HG02588 (cell line): ENCODE measurements at regions not wholly inside any gene's neighbourhood (a gene's known extent, or its start where the extent isn't known, plus 50 kb on each side); places are given as distances from the start of the nearest gene placed in this dataset.
"Not testable (repeated sequence)": the region's sequence is repeated elsewhere in the genome, so short reads cannot be mapped to it uniquely, and the experiment has no call there.

ENCODE experiments used
- ATAC-seq: cut with Tn5 transposase; IDR thresholded peaks from one replicate; pipeline ENCODE4 v1.9.1; 2021; ENCODE audit warnings: mild to moderate bottlenecking, moderate library complexity; ENCODE audit not compliant: unreplicated experiment

DNA sequence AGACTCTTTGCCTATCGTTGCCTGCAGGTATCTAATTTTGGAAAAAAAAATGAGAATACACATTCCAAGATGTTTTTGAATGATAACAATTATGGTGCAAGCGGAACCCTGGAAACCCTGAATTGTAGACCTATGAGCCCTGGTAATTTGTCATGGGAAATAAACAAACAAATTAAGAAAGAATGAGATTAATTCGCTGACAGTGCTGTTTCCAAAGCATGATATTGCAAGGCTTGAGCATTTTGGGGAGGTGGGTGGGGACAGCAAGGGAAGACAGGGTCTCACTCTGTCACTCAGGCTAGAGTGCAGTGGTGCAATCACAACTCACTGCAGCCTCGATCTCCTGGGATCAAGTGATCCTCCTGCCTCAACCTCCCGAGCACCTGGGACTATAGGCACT, 900.3 kb downstream of the IPMK start:
- no peak for ATAC-seq

DNA sequence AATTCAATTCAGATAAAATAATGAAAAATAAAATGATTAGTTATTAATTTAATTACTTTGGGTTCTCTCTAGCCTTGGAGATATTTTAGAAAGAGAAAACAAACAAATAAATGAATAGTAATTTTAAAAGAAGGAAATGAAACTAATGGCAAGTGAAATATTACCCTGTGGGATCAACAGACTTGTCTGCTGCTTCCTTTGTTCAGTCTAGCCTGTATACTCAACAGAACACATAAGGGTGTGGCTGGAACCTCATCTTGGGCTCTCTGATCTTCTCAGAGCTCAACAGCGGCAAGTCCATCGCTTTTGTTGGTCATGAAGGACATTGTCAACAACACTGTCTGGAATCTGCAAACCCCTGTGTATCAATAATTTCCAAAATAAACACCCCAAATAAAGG, 904.9 kb downstream of the IPMK start:
- no peak for ATAC-seq

GRCh38 chr10:57353403-57354003, 914.2 kb downstream of the IPMK start:
- no peak for ATAC-seq

DNA sequence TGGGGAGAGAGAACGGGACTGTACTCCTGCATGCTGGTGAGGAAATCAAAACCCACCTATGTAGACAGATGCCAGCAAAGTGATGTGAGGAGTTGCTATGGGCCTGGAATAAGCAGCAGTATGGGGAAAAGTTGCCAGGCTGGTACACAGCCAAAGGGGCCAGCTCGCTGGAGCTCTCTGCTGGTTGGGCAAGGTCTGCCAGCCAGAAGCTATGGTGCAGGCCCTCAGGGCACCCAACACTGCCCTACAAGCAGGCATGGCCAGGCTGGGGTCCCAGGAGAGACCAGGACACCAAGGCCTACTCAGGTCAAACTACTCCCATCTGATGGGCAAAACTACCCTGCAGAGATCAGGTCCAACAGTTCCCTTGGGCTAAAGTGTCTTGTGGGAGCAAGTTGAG, 916.6 kb downstream of the IPMK start:
- ATAC-seq: no peak

DNA sequence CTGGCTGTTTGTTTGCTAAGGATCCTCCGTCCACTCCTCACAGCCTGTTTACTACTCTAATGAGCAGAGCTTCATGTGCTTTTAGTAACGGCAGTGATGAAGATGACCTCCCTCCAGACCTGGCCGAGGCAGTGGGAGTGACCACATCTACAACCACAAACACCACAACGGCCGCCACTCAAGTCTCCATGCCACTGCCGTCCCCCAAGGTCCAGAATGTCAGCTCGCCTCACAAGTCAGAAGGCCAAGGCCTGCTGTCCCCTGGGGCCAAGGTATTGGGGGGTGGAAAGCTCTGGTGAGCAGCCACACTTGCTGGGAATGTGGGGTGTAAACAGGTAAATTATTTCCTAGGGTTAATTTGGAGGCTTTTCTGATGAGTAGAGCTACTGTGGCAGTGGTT, 926.4 kb downstream of the IPMK start:
- no peak for ATAC-seq

GRCh38 chr10:57338823-57339558, 928.7 kb downstream of the IPMK start:
- no peak for ATAC-seq

GRCh38 chr10:57336865-57337264, 930.8 kb downstream of the IPMK start:
- ATAC-seq: no peak

DNA sequence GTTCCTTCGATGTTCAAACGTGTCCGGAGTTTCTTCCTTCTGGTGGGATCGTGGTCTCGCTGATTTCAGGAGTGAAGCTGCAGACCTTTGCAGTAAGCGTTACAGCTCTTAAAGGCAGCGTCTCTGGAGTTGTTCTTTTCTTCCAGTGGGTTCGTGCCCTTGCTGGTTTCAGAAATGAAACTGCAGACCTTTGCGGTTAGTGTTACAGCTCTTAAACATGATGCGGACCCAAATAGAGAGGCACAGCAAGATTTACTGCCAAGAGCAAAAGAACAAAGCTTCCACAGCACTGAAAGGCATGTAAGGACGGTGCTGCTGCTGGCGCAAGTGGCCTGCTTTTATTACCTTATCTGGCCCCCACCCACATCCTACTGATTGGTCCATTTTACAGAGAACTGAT, 931.4 kb downstream of the IPMK start:
- ATAC-seq: no peak

GRCh38 chr10:57334523-57334922, 933.2 kb downstream of the IPMK start:
- no peak for ATAC-seq

GRCh38 chr10:57333880-57334279, 933.8 kb downstream of the IPMK start:
- no peak for ATAC-seq

DNA sequence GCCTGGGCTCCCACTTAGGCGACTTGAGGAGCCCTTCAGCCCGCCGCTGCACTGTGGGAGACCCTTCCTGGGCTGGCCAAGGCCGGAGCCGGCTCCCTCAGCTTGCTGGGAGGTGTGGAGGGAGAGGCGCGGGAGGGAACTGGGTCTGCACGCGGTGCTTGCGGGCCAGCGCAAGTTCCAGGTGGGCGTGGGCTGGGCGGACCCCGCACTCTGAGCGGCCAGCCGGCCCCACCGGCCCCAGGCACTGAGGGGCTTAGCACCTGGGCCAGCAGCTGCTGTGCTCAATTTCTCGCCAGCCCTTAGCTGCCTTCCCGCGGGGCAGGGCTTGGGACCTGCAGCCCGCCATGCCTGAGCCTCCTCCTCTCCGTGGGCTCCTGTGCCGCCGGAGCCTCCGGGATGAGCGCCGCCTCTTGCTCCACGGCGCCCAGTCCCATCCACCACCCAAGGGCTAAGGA, 946.3 kb downstream of the IPMK start:
- not testable (repeated sequence) for ATAC-seq

DNA sequence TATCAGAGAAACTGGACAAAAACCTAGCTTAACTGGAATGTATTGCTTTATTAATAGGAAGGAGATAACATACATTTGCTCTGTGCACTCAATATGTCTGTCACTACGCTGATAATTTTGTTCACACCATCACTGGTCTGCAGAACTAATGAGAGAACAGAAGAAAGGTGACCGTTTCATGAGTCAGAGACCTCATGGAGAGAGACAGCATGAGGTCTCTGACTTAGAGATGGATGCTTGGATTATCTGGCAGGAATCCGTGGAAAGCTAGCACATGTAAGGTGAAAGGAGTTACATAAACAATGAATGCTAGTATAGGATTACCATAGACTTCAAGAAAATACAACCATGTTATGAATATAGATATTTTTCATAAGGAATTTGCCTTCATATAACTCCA, 947.3 kb downstream of the IPMK start:
- ATAC-seq: no peak

GRCh38 chr10:57314046-57314445, 953.0 kb upstream of the ZWINT start:
- no peak for ATAC-seq

- no peak for ATAC-seq
Measured at GRCh38 chr10:57303566-57303965, 942.5 kb upstream of the ZWINT start.

GRCh38 chr10:57300718-57301117, 939.7 kb upstream of the ZWINT start:
- ATAC-seq: no peak

GRCh38 chr10:57294698-57295097, 933.6 kb upstream of the ZWINT start:
- ATAC-seq: no peak

DNA sequence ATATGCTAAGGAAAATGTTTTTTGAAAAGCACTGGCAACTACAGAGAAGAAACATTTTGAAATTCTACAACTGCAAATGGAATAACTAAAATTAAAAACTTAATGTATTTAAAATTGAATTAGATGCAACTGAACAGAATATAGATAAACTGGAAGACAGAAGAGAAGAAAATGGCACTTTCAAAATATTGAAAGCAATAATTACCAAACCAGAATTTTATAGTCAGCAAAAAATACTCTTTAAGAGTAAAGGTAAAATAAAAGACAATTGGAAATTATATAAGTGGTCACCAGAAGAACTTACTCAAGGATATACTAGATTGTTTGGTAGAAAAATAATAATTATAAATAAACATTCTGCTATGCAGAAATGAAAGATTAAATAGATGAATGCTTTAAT, 927.7 kb upstream of the ZWINT start:
- no peak for ATAC-seq

GRCh38 chr10:57262892-57263291, 901.8 kb upstream of the ZWINT start:
- ATAC-seq: no peak

DNA sequence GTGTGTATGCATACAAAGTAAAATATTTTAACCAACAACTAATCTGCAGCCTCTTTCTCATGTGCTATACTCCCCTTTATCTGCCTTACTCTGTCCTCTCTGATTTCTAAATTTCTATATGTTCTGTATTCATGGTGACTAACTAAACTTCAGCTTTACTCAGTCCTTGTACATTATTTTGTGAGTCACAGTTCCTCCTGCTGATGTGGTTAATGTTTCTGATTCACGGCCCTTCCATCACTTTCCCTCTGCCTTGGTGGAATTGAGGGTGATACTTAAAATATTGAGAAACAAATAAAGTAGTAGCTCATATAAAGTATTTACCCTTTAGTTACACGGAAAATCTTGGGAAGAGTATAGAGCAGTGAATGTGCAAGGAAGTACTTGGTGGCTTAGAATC, 899.1 kb upstream of the ZWINT start:
- ATAC-seq: no peak

DNA sequence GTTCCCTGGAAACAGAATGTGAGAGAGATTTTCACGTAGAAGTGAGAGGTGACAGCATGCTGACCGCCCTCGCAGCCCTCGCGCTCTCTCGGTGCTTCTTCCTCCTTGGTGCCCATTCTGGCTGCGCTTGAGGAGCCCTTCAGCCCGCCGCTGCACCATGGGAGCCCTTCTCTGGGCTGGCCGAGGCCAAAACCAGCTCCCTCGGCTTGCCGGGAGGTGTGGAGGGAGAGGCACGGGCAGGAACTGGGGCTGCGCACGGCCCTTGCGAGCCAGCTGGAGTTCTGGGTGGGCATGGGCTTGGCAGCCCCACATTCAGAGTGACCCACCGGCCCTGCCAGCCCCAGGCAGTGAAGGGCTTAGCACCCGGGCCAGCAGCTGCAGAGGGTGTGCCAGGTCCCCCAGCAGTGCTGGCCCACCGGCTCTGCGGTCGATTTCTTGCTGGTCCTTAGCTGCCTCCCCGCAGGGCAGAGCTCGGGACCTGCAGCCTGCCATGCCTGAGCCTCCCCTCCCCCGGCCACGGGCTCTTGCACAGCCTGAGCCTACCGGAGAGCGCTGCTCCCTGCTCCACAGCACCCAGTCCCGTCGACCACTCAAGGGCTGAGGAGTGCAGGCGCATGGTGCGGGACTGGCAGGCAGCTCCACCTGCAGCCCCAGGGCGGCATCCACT, 888.7 kb upstream of the ZWINT start:
- no peak for ATAC-seq

GRCh38 chr10:57247271-57247670, 886.2 kb upstream of the ZWINT start:
- no peak for ATAC-seq

- no peak for ATAC-seq
Measured at GRCh38 chr10:57225920-57226319, 864.9 kb upstream of the ZWINT start.
